GM18519 (cell line): ENCODE measurements at regions not wholly inside any gene's neighbourhood (a gene's known extent, or its start where the extent isn't known, plus 50 kb on each side); places are given as distances from the start of the nearest gene placed in this dataset.
A peak's percentile ranks its signal among the peaks of the same experiment; 100 is the strongest.

Experiments used
- ATAC-seq: cut with Tn5 transposase; IDR thresholded peaks from one replicate; pipeline ENCODE4 v1.9.1; 2021; ENCODE audit warnings: mild to moderate bottlenecking, moderate library complexity; ENCODE audit not compliant: unreplicated experiment, low FRiP score

DNA sequence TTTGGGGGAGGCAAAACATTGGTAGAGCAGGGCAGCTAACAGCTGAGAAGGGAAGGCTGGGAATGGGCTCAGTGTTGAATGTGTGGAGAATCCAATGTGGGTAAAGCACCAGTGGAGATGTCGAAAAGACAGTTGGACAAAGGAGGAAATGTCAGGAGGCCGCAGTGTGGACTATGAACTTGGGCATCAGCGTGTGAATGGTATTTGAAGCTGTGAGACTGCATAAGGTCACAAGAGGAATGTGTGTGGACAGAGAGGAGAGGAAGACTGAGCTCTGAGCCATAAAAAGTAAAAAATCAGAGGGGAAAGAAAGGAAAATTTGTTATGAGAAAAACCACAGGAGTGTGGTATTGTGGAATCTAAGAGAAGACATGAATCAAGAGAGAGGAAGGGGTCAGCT lies 99.4 kb upstream of the ADAMTS16 start:
- ATAC-seq, result no peak

DNA sequence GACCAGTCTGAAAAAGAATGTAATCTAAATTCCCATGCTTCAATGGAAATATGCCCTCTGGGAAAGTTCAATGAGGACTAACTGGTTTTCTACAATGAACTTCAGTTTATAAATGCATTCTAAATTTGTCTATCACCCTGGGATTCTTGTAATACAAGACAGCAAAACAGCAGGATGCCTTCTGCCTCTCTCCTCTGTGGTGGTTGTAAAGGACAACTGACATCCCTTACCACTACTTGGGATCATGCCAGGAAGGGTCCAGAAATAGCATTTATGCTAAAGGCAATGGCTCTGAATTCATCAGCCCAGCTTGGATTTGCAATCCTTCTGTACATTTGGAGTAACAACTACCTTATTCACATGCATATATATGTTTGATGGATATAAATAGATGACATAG lies 97.3 kb upstream of the ADAMTS16 start:
- no peak for ATAC-seq

GRCh38 chr5:5043346-5043745 lies 96.8 kb upstream of the ADAMTS16 start:
- ATAC-seq, result no peak

DNA sequence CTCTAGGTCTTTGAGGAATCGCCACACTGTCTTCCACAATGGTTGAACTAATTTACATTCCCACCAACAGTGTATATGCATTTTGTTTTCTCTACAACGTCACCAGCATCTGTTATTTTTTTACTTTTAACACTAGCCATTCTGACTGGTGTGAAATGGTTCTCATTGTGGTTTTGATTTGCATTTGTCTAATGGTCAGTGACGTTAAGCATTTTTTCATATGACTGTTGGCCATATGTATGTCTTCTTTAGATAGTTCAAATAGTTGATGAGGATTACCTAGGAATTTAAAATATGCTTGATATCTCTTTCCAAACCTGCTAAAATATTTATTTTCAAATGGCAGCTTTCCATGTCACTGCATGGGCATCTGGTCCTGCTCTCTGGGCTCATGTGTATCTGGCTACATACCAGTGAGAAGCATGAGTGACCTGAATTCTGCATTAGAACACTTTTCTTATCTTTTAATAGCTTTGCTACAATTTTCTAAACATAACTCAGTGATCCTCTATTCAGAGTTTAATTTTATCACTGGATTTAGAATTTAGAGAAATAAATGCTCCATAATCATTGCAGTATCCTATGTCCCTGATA lies 95.8 kb upstream of the ADAMTS16 start:
- ATAC-seq, result no peak

GRCh38 chr5:5046680-5047502 lies 93.2 kb upstream of the ADAMTS16 start:
- peak; percentile 88 for ATAC-seq

DNA sequence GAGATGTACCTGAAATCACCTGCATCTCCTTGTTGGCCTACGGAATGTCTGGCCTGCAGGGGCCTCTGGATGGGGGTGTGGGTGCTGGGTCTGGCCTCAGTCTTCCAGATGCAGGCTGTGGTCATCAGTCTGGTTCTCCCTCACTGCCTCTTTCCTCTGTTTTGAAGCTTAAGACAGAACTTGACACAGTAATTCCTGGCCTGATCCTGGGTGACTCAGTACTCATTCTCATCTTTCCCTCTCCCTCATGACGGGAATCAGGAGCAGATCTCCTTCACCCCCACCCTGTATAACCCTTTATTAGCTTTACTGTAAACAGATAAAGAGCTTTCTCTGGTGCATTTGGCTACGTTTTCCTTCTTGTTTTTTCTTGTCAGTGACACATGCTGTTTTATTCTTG lies 89.3 kb upstream of the ADAMTS16 start:
- no peak for ATAC-seq

DNA sequence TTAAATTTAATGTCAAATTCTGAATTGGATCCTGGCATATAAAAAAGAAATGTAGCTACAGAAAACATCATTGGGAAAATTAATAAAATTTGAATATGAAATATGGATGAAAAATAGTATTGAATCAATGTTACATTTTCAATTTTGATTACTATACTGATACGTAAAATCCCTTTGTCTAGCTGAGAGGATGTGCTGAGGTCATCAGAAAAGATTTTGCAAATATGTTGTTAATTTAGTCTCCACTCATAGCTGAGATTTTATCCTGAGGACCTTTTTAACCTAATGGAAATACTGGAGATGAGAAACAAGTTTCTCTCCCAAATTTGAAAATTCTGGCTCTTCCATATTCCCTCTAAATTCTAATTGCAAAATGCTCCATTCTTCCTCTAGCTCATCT lies 84.4 kb upstream of the ADAMTS16 start:
- ATAC-seq, result no peak

DNA sequence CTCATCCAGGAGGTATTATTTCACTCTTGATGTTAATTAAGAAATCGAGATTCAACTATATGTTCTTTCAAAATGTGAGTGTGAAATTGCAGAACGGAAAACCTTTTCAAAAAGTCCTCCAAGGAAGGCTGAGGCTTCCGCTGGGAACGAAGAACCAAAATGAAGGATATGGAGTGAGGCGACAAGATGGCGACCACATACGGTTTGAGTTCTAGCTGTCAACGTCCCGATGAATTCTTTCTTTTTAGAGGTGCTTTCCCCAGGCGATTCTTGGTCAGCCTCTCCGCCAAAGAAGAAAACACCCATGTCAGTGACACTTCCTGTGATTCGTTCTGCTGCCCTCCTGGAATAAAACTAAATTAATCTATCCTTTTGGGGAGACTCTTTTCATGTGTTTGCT lies 78.3 kb upstream of the ADAMTS16 start:
- ATAC-seq, result no peak

DNA sequence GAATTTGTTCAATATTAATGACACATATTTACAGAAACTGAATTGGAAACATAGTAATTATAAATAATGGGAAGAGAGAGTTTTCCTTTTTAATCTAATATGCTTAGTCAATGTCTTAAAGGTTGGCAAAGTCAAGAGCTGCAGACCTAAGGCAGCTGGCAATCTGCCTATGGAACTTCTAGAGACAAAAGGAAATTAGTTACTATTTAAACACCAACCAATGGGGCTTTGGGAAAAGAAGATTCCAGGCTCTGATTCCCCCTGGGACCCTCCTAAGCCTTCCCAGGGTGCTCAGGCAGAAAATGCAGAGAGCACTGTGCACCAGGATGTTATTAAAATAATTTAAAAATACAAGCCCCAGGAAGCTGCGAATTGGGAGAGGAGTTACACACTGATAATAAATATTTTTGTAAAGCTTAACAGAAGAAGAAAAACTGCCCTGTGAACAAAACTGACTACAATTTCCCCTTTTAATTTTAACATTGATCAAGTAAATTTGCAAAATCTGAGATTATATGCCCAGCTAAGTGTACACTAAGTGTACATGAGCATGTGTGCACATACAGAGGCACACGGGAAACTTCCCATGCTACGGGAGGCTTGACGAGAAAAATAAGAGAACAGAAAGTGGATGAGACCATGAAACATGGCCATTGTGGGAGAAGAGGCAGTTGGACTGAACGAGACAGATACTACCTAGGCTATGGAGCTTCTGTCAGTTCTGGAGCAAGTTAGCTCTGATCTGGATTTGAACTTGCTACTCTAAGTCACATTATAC lies 77.4 kb upstream of the ADAMTS16 start:
- no peak for ATAC-seq

DNA sequence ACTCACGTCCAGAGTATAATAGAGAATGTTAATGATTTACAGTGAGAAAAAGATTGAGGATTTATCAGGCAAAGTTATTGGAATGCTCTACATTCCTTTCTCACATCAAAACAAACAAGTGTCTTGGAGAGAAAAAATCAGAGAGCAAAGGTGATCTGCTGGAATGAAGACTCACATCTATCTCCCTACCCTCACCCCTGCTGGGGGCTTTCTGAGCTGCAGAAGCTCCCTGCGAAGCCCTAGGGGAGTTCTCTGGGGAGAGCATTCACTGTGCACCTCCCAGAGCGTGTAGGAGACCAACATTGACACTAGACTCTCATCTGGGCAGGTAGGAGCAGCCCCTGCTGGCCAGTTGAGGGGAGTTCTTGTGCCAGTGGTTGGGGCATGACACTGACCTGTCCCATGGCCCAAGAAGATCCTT lies 76.6 kb upstream of the ADAMTS16 start:
- peak; percentile 64 for ATAC-seq

- no peak for ATAC-seq
Observed at GRCh38 chr5:5065472-5065871, 74.7 kb upstream of the ADAMTS16 start.

- no peak for ATAC-seq
Observed at GRCh38 chr5:5066276-5067186, 73.6 kb upstream of the ADAMTS16 start.

GRCh38 chr5:5069851-5070250 lies 70.3 kb upstream of the ADAMTS16 start:
- ATAC-seq, result no peak

DNA sequence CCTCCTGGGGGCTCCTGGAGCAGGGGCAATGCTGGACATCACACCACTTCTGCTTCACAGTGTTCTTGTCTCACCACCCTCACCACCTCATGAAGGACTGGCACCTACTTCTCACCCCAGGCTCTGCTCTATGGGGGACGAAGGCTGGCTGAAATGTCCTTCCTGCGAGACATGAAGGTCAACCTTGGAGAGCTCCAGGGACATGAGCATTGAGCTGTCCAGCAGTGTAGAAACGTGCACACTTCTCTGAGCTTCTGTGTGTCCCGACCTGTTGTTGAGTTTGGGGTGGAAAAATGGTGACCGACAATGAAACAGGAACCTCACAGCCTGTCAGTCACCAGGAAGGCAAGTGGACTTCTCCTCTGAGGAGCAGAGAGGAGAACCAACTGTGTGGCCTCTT lies 68.6 kb upstream of the ADAMTS16 start:
- ATAC-seq, result no peak

DNA sequence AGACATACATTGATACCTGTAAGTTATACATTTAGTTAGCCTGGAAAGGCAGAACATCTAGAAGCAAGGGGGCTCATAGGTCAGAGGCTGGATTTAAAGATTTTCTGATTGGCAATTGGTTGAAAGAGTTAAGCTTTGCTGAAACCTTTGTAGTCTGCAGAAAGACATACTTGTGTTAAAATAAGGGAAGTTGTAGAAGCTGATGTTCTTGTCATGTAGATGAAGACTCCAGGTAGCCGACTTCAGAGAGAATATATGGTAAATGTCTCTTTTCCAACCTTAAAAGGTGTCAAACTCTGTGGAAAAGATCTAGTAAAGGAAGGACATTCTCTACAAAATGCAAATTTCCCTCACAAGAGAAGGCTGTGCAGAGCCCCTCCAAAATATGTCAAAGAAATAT lies 62.9 kb upstream of the ADAMTS16 start:
- no peak for ATAC-seq

DNA sequence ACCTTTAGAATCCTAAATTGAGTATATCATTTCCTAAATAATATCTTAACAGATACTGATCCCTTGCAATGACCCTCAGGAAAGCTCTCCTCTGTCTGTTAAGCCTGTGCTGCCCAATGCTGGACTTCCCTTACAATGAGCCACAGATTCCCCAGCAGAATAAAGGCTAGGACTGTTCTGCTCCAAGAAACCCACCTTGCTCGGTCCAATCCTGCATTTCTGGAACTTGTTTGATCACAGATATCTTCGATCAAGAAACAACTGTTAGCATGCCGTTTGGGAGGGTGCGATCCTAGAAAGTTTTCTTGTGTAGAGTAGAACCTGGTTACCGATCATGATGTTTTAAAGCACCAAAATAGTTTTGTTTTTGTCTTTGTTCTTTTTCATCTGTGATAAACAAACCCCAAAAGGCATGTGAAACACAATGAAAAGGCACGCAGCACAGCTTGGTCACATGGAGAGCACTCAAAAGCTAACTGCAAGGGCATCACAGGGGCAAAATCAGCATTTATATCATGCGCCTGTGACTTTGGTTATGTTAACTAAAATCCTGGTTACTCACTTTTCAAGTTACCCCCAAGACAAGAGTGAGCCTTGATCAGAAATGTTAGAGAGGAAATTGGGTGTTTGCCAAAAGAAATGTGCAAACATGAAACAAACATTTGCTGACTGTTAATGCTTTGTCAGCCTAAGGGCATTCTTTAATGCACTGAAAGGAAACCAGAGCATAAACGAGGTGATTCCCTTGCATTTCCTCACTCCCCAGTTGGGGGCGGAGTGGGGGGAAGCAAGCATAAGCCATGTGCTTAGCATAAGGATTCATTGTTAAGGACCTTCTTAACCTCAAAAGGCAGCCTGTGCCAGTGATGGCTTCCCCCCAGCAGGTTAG lies 61.9 kb upstream of the ADAMTS16 start:
- no peak for ATAC-seq

- no peak for ATAC-seq
Observed at GRCh38 chr5:5079876-5080275, 60.3 kb upstream of the ADAMTS16 start.

DNA sequence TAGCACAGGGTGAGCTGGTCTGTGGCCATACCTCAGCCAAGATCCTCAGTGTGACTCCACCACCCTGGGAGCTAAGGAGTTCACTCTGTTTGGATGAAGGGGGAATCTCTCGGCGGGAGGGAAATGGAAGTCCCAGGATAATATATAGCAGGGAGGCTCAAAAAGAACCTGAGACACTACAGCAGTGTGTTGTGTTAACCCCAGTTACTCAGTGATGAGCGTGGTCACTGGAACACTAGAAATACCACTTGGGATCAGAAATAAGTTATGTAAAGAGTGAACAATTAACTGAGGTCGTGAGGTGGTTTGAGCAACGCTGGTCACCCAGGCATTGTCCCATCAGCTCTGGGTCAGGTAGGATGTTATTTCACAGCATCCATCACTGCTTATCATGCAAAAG lies 59.3 kb upstream of the ADAMTS16 start:
- no peak for ATAC-seq

- no peak for ATAC-seq
Observed at GRCh38 chr5:5085381-5085780, 54.7 kb upstream of the ADAMTS16 start.
